Left kidney (tissue), 1 donor: ENCODE measurements at regions not wholly inside any gene's neighbourhood (a gene's known extent, or its start where the extent isn't known, plus 50 kb on each side); places are given as distances from the start of the nearest gene placed in this dataset.
"Not testable (repeated sequence)": the region's sequence is repeated elsewhere in the genome, so short reads cannot be mapped to it uniquely, and the experiment has no call there.

ENCODE experiments used
- DNase-seq: peaks from one replicate; pipeline ENCODE4 v3.0.0-alpha.2; 2013

DNA sequence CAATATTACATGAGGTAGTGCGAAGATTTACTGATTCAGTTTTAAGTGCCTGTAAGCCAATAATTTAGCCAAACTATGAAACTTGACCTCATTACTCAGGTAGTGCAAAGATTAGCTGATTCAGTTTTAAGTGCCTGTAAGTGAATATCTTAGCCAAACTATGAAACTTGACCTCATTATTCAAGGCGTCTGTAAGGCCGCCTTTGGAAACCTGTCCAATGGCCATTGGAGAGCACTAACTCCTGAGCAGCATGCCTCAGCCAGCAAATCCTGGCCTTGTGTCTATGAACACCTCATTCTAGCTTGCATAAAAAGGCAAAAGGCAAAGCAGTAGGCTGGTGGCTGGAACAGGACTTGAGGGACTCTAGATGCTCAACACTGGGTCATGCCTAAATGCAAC lies 127.0 kb upstream of the GPR12 start:
- DNase-seq: no peak

DNA sequence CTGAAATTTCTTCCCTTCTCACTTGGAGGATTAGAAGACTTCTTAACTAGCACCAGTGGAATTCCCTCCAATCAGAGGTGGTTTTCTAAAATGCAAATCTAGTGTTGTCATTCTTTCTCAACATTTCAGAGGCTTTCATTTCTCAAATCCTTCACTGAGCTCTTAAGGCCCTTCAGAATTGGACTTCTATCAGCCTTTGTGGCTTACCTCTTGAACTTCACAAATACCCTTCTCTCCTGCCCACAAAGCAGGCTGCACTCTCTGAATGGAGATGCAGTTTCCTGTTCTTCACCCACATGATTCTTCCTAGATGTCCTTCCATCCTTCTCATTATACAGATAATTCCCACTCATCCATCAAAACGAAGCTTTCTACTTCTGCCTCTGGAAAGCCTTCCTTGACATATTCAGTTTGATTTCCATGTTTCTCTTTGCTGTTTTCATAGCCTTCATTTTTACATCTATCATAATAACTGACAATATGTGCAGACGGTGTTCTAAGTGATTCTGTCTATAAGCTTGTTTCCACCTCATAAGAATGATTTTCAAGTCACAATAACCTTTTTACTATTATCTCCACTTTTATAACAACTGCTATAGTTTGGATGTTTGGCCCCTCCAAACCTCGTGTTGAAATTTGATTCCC lies 123.1 kb upstream of the GPR12 start:
- DNase-seq: no peak

DNA sequence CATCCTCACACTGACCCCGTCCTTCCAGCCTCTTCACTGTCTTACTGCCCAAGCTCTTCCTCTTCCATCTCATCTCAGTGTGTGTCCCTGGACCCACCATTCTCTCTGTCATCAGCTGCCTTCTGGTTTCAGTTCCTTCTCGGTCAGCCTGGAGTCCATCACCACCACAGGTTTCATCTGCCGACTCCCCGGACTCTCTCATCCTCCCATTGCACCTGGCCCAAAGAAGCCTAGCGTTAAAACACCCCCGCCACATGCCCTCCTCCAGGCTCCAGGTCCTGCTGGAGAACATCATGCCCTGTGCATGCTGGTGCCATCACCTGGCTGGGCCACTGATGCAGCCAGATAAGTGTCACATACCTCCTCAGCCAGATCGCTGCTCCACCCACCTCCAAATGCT lies 122.1 kb upstream of the GPR12 start:
- no peak for DNase-seq

DNA sequence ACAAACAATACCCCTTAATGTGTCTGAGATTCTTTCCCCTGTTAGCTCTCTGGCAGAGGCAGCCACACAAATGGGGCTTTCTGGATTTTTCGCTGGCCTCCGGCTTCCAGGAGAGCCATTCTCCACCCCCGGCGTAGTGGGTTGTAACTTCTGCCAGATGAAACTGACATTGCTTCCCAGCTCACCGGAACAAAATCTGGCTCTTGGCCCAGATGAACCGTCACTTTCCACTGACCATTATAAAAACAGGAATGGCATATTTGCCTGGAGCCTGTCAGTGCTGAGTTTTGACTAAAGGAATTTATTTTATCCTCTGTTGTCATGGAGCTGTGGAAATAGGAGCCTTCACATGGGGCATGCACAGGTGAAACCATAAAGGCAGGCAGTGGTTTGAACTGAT lies 120.6 kb upstream of the GPR12 start:
- no peak for DNase-seq

DNA sequence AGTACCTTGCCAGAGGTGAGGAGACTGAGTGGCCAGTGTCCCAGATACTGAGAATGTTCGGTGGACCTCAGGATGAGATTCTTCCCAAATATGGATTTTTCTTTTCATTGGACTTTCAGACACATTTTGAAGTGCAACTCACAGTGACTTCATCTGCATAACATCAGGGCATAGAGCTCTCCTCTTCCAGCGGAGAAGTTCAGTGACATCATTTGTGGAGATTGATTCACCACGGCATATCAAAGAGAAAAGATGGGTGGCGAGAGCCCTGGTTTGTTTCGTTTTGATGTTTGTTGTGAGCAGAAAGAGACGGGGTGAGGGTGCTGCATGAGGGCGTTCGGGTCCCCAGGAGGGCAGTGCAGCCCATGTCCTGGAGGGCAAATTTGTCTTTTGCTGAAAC lies 120.1 kb upstream of the GPR12 start:
- DNase-seq: no peak

DNA sequence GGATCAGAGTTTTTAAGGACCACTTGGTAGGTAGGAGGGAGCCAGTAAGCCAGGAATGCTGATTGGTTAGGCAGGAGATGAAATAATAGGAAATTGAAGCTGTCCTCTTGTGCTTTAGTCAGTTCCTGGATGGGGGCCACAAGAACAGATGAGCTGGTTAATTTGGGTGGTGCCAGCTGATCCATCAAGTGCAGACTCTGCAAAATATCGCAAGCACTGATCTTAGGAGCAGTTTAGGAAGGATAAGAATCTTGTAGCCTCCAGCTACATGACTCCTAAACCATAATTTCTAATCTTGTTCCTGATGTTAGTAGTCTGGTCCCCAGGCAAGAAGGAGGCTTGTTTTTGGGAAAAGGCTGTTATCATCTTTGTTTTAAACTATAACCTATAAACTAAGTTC lies 117.9 kb upstream of the GPR12 start:
- no peak for DNase-seq

DNA sequence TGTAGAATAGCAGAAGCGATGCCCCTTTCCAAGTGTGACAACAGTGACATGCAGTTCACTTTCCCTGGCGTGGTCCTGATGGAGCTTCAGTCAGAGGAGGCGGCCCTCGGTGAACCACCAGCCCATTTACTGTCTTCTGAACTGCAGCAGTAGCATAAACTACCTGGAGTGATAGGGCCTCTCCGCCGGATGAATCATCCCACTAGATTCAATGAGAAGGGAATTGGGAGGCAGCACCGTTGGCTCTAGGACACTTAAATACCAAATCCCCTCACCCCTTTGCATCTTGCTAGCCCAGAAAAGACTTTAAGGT lies 112.8 kb upstream of the GPR12 start:
- DNase-seq: no peak

DNA sequence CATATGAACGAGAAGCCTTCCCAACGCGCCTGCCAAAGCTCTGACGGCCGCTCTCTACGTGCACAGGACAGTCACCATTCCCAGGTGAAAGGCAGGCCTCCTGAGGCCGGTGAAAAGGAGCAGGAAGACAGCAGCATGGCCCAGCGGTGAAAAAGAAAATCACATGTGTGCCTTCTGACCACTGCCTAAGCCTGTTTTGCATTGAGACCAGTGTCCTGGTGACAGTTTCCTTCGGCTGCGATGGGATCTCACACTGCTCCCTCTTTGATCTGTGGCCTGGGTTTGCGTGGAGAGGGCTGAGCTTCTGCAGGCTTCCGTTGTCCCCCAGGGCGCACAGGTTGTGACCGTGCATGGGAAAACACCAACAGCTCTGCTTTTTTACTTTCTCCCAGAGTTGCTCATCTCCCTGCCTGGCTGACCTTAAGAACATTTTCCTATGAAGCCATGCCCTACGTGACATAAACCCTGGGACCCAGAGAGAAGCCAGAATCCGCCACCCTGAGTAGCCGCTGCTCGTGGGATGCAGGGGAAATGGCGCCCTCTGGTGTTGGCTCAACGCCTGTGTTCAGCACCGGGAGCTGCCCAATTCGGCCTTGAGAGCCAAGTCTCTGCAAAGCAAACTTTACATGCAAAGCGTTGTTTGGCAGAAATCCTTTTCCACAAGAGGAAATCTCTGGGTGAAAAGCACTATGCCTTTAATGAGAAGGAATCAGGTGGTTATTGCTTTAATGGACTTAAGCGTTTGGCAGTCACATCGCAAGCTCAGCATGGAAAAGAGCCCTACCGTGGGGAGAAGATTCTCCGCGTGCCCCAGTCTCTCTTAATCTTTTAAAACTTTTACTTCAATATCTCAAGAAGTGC lies 112.2 kb upstream of the GPR12 start:
- DNase-seq: peak; percentile 33

DNA sequence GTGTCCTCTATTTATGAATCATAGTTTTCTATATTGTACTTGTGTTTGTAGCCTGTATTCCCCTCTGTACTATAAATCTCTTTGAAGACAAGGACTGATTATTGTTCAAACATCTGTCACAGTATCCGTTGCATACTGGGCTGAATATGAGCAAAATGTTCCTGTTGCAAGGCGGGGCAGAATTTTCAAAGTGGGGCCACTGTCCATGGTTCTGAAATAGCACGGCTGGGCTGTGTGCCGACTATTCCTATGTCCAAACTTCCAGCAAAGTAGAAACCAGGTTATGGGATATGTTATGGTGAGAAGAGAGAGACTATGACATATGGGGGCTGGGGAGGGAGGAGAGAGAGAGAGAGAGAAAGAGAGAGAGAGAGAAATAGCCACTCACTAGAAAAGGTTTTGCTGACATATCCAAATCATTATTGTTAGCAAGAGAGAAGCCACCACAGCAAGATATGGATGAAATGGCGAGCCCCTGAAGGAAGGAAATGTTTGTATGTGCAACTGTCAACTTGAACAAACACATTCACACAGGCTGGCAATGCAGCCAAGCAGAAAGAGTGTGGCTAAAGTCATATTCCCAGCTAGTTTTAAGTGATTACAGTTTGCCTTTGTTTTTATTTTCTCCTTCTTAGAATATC lies 107.0 kb upstream of the GPR12 start:
- peak; percentile 47 for DNase-seq

DNA sequence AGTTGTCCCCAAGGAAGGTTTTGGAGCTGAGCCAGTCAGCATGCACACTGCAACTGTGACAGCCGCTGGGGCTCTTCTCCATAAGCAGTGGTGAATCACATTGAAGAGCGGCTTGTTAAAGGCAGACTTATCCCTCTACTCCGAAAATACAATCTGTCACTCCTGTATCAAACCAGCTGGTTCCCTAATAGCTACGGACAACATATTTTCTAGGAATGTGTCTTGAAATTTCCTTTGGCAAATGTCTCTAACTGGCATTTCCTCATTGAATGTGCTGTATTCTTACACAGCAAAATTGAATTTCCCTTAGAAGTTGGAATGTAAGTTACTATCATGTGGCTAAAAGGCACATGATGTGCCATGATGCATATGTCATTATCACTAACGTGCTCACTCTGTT lies 104.0 kb upstream of the GPR12 start:
- no peak for DNase-seq

DNA sequence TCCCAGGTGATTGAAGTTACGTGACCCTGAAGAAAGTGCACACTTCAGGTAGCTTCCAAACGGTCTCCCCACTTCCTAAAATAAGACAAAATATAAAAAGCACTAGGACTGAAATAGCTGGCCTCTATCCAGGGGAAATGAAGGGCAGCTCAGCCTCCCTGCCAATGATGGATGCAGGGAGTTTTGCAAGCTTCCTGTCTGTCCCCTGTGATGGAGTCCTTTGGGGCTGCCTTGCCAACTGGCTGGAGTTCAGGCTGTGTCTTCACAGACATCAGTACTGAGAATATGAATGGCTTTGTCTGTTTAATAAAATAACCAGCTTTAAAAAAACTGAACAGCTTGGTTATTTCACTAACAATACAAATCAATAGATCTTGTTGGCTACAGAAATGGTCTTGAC lies 101.4 kb upstream of the GPR12 start:
- no peak for DNase-seq

DNA sequence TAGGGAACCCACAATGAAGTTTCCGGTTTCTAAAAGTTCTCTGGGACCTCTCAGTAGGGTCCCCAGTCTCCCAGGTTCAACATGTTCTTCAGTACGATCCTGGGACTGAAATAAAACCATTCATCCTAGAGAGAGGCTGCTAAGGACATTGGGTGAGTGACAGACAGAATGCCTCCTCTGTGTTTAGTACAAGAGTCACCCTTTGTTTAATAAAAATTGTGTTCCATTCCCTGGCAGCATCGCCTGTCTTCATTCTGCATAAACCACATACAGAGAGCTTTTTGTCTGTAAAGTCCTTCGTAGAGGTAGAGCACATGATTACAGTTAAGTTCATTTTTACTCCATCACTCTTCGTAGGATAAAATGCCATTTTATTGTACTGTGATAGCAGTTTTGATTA lies 95.3 kb upstream of the GPR12 start:
- no peak for DNase-seq

DNA sequence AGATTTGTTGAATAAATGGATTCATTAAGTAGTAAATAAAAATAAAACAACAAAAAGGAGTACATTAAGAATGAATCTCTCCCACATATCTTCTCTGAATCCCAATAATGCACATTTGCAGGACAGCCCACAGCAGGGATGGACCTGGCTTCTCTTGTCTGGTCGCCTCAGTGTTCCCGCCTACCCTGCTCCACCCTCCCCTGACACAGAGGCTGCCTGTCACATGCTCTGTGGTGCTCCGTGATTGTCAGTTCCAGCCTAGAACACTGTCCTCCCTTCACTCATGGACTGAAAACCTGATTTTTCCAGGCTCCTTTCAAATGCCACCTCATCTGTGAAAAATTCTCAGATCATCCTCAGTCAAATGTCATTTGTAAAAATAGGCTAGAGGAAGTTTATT lies 94.5 kb upstream of the GPR12 start:
- no peak for DNase-seq

DNA sequence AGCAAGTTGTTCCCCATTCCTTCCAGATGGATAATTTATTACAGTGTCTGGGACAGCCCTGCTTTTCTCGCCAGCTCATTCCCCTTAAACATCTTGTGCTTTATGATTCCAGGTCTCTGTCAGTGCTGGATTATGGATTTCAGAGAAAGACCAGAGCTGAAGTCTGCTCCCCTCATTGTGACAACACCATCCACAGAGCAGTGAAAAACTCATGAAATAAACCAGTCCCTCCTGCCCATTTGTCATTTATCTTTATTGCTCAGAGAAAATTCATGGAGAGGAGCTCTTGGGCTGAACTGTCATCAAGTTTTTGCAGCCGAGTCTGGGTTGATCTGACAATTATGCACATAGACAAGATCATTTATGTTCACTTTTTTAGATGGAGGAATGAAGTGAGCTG lies 92.7 kb upstream of the GPR12 start:
- DNase-seq: no peak

DNA sequence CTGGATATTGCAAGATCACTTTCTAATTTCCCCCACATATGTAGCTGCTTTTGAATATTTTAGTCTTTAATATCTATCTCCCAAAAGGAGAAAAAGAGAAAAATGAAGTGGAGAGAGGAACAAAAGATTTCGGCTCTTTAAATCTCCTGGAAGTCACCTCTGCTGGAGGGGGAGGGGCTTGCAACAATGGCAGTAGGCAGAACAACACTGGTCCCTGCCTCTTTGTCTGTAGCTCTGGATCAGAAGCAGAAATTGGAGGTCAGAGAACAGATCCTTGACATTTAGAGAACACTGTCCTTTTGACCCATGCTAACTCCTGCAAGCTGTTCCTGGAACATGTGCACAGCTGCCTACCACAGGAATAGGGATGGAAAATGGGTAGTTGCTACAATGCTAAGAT lies 86.7 kb upstream of the GPR12 start:
- DNase-seq: no peak

DNA sequence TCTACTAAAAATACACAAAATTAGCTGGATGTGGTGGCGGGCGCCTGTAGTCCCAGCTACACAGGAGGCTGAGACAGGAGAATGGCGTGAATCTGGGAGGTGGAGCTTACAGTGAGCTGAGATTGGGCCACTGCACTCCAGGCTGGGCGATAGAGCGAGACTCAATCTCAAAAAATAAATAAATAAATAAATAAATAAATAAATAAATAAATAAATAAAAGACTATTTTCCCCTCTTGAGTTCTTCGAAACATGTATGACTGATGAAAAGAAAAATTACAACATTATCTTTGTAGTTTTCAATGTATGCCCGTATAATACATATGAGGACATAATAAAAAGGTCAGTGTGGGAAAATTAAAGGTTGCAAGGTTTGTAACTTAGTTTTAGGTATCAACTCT lies 84.5 kb upstream of the GPR12 start:
- not testable (repeated sequence) for DNase-seq

DNA sequence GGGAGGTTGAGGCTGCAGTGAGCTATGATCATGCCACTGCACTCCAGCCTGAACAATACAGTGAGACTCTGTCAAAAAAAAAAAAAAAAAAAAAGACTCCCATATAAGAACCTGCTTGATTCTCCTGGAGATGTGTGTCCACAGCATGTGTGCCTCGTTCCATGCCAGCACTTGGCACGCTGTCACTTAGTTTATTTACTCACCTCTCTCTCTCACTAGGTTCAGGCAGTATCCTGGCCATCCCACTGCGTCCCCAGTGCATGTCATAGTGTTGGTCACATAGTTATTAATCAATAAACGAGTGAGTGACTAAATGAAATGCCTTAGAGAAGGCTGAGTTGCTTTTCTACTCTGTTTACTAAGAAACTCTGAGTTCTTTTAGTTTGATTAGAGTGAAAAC lies 79.1 kb upstream of the GPR12 start:
- DNase-seq: no peak

DNA sequence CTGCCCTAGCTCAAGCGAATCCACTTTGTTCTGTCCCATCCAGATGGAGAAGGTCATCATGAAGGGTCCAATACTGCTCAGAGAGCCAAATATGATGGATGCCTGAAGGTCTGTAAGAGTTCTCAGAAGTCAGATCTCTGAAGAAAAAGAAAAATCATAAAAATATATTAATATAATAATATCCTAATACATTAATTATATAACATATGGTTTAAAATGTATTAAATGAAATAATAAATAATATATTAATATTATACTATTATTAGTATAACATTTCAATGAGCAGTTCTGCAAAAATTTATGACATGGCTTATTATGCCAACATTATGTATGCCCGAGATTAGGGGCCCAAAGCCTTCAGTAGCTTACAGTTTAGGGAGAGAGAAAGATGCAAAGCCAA lies 78.2 kb upstream of the GPR12 start:
- no peak for DNase-seq

DNA sequence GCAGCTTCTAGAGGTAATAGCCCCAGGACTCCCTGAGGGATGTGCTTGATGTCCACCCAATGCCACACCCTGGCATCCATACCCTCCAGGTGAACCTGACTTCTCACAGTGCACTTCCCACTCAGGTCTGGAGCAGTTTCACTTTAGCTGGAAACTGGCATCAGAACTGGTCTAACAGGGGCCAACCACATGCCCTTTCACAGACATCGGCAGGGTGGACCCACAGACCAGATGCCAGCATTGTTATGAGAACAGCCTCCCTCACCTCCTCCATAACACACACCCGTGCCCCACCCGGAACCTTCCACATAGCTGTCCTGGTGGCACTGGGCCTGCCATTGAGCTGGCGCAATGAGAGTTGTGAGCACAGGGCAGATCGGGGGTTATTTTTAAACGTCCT lies 77.4 kb upstream of the GPR12 start:
- DNase-seq: no peak

DNA sequence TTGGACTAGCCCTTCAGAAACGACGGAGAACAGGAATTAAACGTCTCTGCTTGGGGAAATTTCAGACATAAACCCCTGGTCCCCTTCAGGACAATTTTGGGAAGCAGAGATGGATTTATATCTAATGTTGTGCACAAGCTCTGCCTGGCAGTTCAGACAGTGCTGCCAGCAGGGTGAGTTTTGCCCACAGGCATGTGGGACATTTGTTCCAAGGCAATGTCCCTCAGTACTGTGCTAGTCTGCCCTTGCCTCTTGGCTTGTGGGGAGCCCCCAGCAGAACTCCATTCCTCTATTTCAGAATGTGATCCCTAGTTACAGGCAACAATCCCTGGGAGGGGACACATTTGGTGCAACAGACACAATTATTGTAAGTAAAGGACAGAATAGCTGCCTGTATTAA lies 76.5 kb upstream of the GPR12 start:
- no peak for DNase-seq

DNA sequence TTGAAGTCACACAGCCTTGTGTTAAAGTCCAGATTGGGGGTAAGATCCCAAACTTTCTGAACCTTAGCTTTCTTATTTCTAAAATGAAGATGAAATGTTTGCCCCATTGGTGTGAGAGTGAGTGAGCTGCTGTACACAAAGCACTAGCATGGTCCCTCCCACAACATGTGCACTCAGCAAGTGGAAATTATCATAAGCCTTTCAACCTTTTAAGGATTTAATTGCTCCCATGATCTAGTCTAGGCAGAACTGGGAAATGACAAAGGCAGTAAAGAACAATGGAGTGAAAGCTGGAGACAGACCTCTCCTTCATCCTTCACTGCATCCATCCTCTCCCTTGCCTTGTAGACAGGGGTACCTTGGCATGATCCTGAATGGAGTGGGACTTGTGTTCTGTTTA lies 76.0 kb upstream of the GPR12 start:
- DNase-seq: no peak

DNA sequence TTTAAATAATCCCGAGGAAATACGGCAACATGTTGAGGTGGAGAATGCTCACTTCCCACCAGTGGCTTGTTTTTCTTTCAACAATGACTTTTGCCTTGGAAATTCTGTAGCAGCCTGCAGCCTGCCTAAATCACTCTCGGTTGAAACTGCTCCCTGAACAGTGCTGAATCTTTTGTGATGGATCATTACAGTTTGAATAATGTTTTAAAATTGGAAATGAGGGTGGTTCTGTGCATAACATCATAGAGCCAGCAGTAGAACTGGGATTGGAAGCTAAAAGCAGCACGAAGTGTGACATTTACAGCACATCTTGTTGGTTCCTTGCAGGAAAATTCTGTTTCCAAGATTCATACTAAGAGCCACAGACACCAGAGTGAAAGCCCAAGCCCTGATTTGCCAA lies 74.1 kb upstream of the GPR12 start:
- DNase-seq: no peak

DNA sequence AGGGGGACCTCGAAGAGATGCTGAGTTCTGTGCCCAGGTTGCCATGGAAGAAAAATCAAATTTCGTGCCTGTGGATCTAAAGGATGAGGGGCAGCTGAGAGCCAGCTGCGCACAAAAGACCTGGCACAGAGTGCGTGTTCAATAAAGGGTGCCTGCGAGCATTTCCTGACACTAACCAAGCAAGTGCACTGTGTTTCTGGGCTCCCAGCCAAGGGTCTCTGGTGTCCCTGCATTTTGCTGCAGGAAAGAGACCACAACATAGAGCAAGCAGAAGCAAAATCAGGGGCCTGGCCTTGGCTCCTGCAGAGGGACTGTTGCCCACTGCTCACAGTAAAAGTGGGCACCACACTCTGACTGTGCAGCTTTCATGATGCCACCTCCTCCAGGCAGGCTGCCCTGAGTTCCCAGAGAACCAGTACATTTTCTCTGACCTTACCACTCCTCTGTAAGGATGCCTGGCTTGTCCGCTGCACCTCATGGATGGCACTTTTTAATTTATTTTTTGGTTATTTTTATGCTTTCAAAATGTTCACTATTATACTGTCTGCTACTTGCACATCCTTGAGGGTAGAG lies 70.8 kb upstream of the GPR12 start:
- no peak for DNase-seq

DNA sequence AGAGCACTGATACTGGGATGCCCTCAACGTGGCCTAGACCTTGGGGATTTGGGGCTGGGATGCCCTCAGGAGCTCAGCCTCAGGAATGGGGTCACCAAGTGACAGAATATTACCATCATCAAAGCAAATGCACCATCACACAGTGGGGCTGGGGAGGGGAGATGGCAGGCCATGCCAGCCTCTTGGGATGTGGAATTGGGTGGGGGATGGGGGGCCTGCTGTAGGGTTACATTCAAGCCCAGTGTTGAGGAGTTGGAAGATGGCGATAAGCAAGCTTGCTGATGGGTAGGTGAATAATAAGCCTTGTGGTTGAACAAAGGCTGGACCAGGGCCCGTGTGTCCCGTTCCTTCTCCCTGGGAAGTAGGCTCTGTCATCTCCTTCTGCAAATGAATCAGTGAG lies 69.1 kb upstream of the GPR12 start:
- DNase-seq: no peak
